ENCODE measurements at regions not wholly inside any gene's neighbourhood (a gene's known extent, or its start where the extent isn't known, plus 50 kb on each side); places are given as distances from the start of the nearest gene placed in this dataset.

GRCh38 chr4:71232846-71233245 lies 106.0 kb upstream of the SLC4A4 start:
- Histone ChIP-seq H3K27me3 (ENCODE audit: control insufficient read depth, insufficient read depth, low read length) (no peaks in the 10 kb centered on the region), H3K4me3 (ENCODE audit: low read depth, low read length) (no peak overlapping the region), H3K9me3 (ENCODE audit: control insufficient read depth in 2 of 2, low read length in 2 of 2) (no peaks in the 10 kb centered on the region), H3K4me1 (ENCODE audit: control insufficient read depth, insufficient read depth, low read length, poor library complexity, severe bottlenecking) (no peaks in the 10 kb centered on the region), H3K36me3 (ENCODE audit: control insufficient read depth, insufficient read depth, low read length) (no peaks in the 10 kb centered on the region), H3K27ac (ENCODE audit: insufficient read depth, low read length, poor library complexity, severe bottlenecking) (no peak overlapping the region)
- Mint-ChIP-seq H3K4me1 (peaks cover 0 to 3% (median 0%) of the 10 kb centered on the region in 4 donors), H3K4me3 (no peak overlapping the region), H3K27me3 (peaks cover 14% of the 10 kb centered on the region), H3K36me3 (no peaks in the 10 kb centered on the region), H3K9me3 (peaks cover 0 to 2% (median 0%) of the 10 kb centered on the region in 7 donors), H3K27ac (no peak overlapping the region)
- DNase-seq (no peak), ATAC-seq (ENCODE audit: low read depth in 2 of 2) (no peak)

- ATAC-seq (ENCODE audit: low read depth in 2 of 2): no peak
- Histone ChIP-seq H3K4me1 (ENCODE audit: control insufficient read depth, insufficient read depth, low read length, poor library complexity, severe bottlenecking) (no peaks in the 10 kb centered on the region), H3K36me3 (ENCODE audit: control insufficient read depth, insufficient read depth, low read length) (no peaks in the 10 kb centered on the region), H3K27ac (ENCODE audit: insufficient read depth, low read length, poor library complexity, severe bottlenecking) (no peak overlapping the region), H3K27me3 (ENCODE audit: control insufficient read depth, insufficient read depth, low read length) (no peaks in the 10 kb centered on the region), H3K9me3 (ENCODE audit: control insufficient read depth in 2 of 2, low read length in 2 of 2) (no peaks in the 10 kb centered on the region), H3K4me3 (ENCODE audit: low read depth, low read length) (no peak overlapping the region)
- peaks cover 0 to 2% (median 0%) of the 10 kb centered on the region in 7 donors for H3K9me3 Mint-ChIP-seq
- H3K4me3 Mint-ChIP-seq: no peak overlapping the region
- no peak overlapping the region for H3K27ac Mint-ChIP-seq
- peaks cover 14% of the 10 kb centered on the region for H3K27me3 Mint-ChIP-seq
- H3K4me1 Mint-ChIP-seq: peaks cover 0 to 3% (median 0%) of the 10 kb centered on the region in 4 donors
- DNase-seq: no peak
- H3K36me3 Mint-ChIP-seq: no peaks in the 10 kb centered on the region
Measured at GRCh38 chr4:71235311-71236201, 103.3 kb upstream of the SLC4A4 start.

- Mint-ChIP-seq H3K27ac (no peak overlapping the region), H3K4me3 (no peak overlapping the region)
- no peak for ATAC-seq (ENCODE audit: low read depth in 2 of 2)
Measured at GRCh38 chr4:71236226-71236625, 102.6 kb upstream of the SLC4A4 start.

DNA sequence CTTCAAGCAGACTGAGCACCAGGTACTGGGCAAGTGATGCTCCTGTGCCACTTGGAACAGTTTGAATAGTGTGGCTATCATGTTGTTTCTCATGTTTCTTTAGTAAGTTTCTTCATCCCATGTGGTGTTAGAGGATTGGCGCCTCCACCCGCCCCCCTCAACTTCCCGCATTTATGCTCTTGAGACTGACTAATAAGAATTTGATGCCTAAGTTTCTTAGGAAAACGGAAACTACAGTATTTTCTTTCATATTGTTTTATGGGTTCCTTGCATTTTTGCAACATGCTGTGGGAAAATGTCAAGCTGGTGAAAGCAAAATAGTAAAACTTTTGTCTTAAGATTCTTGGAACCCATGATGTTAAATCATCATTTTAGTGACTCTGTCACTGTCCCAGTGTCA lies 101.2 kb upstream of the SLC4A4 start:
- peaks cover 0 to 3% (median 0%) of the 10 kb centered on the region in 4 donors for H3K4me1 Mint-ChIP-seq
- Histone ChIP-seq H3K4me3 (ENCODE audit: low read depth, low read length) (no peak overlapping the region), H3K36me3 (ENCODE audit: control insufficient read depth, insufficient read depth, low read length) (no peaks in the 10 kb centered on the region), H3K27me3 (ENCODE audit: control insufficient read depth, insufficient read depth, low read length) (no peaks in the 10 kb centered on the region), H3K27ac (ENCODE audit: insufficient read depth, low read length, poor library complexity, severe bottlenecking) (no peak overlapping the region), H3K9me3 (ENCODE audit: control insufficient read depth in 2 of 2, low read length in 2 of 2) (no peaks in the 10 kb centered on the region), H3K4me1 (ENCODE audit: control insufficient read depth, insufficient read depth, low read length, poor library complexity, severe bottlenecking) (no peaks in the 10 kb centered on the region)
- no peak overlapping the region for H3K4me3 Mint-ChIP-seq
- peaks cover 8% of the 10 kb centered on the region for H3K27me3 Mint-ChIP-seq
- peaks cover 0 to 2% (median 0%) of the 10 kb centered on the region in 7 donors for H3K9me3 Mint-ChIP-seq
- DNase-seq (no peak), ATAC-seq (ENCODE audit: low read depth in 2 of 2) (no peak)
- H3K27ac Mint-ChIP-seq: no peak overlapping the region
- H3K36me3 Mint-ChIP-seq: no peaks in the 10 kb centered on the region

More at GRCh38 chr4:71236226-71236625, 102.6 kb upstream of the SLC4A4 start:
- Histone ChIP-seq H3K27ac (ENCODE audit: insufficient read depth, low read length, poor library complexity, severe bottlenecking) (no peak overlapping the region), H3K4me1 (ENCODE audit: control insufficient read depth, insufficient read depth, low read length, poor library complexity, severe bottlenecking) (no peaks in the 10 kb centered on the region), H3K36me3 (ENCODE audit: control insufficient read depth, insufficient read depth, low read length) (no peaks in the 10 kb centered on the region), H3K27me3 (ENCODE audit: control insufficient read depth, insufficient read depth, low read length) (no peaks in the 10 kb centered on the region), H3K4me3 (ENCODE audit: low read depth, low read length) (no peak overlapping the region), H3K9me3 (ENCODE audit: control insufficient read depth in 2 of 2, low read length in 2 of 2) (no peaks in the 10 kb centered on the region)
- no peak for DNase-seq
- Mint-ChIP-seq H3K27me3 (peaks cover 14% of the 10 kb centered on the region), H3K9me3 (peaks cover 0 to 2% (median 0%) of the 10 kb centered on the region in 7 donors), H3K36me3 (no peaks in the 10 kb centered on the region), H3K4me1 (peaks cover 0 to 3% (median 0%) of the 10 kb centered on the region in 4 donors)

DNA sequence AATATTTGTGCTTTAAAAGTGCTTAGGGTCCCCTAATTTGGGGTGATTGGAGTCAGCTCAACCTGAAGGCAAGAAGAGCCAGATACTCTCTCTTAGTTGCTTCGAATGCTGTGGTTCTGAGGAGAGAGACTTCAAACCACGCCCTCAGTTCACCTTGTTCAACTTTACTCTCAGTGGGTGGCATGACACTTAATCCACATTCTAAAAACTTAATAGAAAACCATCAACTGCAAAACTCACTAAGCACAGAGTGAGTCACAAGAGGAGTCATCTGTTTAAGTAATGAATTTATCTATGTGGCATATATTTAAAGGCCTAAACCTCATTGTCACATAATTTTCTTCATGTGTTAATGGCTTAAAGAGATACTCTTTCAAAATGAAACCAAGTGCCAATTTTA lies 99.5 kb upstream of the SLC4A4 start:
- ATAC-seq (ENCODE audit: low read depth in 2 of 2): no peak
- Mint-ChIP-seq H3K9me3 (peaks cover 0 to 2% (median 0%) of the 10 kb centered on the region in 7 donors), H3K27ac (no peak overlapping the region), H3K4me3 (no peak overlapping the region), H3K36me3 (no peaks in the 10 kb centered on the region), H3K4me1 (peaks cover 0 to 3% (median 0%) of the 10 kb centered on the region in 4 donors), H3K27me3 (peaks cover 6% of the 10 kb centered on the region)
- Histone ChIP-seq H3K4me3 (ENCODE audit: low read depth, low read length) (no peak overlapping the region), H3K36me3 (ENCODE audit: control insufficient read depth, insufficient read depth, low read length) (no peaks in the 10 kb centered on the region), H3K4me1 (ENCODE audit: control insufficient read depth, insufficient read depth, low read length, poor library complexity, severe bottlenecking) (no peaks in the 10 kb centered on the region), H3K27ac (ENCODE audit: insufficient read depth, low read length, poor library complexity, severe bottlenecking) (no peak overlapping the region), H3K27me3 (ENCODE audit: control insufficient read depth, insufficient read depth, low read length) (no peaks in the 10 kb centered on the region), H3K9me3 (ENCODE audit: control insufficient read depth in 2 of 2, low read length in 2 of 2) (no peaks in the 10 kb centered on the region)
- no peak for DNase-seq

DNA sequence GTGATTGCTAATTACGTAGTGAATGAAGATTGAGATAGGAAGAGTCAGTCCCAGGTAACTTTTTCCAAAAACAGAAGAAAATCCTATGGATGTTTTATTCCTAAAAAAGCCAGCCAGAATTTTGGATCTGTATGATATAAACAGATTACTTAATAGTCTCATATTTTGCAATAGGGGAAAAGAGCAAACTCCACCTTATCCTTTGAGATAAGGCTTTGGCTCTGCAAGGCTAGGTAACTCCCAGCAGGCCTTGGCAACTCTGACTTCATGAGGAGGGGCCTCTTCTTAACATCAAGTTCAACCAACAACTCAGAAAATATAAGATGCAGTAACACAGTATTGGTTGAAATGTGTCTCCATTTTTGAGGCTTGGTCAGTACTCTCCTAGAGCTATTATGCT lies 98.7 kb upstream of the SLC4A4 start:
- ATAC-seq (ENCODE audit: low read depth in 2 of 2) (no peak), DNase-seq (no peak)
- Histone ChIP-seq H3K27ac (ENCODE audit: insufficient read depth, low read length, poor library complexity, severe bottlenecking) (no peak overlapping the region), H3K36me3 (ENCODE audit: control insufficient read depth, insufficient read depth, low read length) (no peaks in the 10 kb centered on the region), H3K4me3 (ENCODE audit: low read depth, low read length) (no peak overlapping the region), H3K27me3 (ENCODE audit: control insufficient read depth, insufficient read depth, low read length) (peaks cover 3% of the 10 kb centered on the region), H3K4me1 (ENCODE audit: control insufficient read depth, insufficient read depth, low read length, poor library complexity, severe bottlenecking) (no peaks in the 10 kb centered on the region), H3K9me3 (ENCODE audit: control insufficient read depth in 2 of 2, low read length in 2 of 2) (no peaks in the 10 kb centered on the region)
- Mint-ChIP-seq H3K9me3 (peaks cover 0 to 2% (median 0%) of the 10 kb centered on the region in 7 donors), H3K27me3 (peaks cover 6% of the 10 kb centered on the region), H3K4me3 (no peak overlapping the region), H3K4me1 (peaks cover 0 to 3% (median 0%) of the 10 kb centered on the region in 4 donors), H3K36me3 (no peaks in the 10 kb centered on the region), H3K27ac (no peak overlapping the region)

GRCh38 chr4:71241501-71242288 lies 97.1 kb upstream of the SLC4A4 start:
- Histone ChIP-seq H3K4me3 (ENCODE audit: low read depth, low read length) (no peak overlapping the region), H3K36me3 (ENCODE audit: control insufficient read depth, insufficient read depth, low read length) (no peaks in the 10 kb centered on the region), H3K9me3 (ENCODE audit: control insufficient read depth in 2 of 2, low read length in 2 of 2) (no peaks in the 10 kb centered on the region), H3K27me3 (ENCODE audit: control insufficient read depth, insufficient read depth, low read length) (peaks cover 3% of the 10 kb centered on the region), H3K4me1 (ENCODE audit: control insufficient read depth, insufficient read depth, low read length, poor library complexity, severe bottlenecking) (no peaks in the 10 kb centered on the region), H3K27ac (ENCODE audit: insufficient read depth, low read length, poor library complexity, severe bottlenecking) (no peak overlapping the region)
- no peak for ATAC-seq (ENCODE audit: low read depth in 2 of 2)
- H3K36me3 Mint-ChIP-seq: no peaks in the 10 kb centered on the region
- H3K4me1 Mint-ChIP-seq: no peaks in the 10 kb centered on the region
- H3K27ac Mint-ChIP-seq: no peak overlapping the region
- H3K27me3 Mint-ChIP-seq: peaks cover 6% of the 10 kb centered on the region
- H3K4me3 Mint-ChIP-seq: no peak overlapping the region
- peaks cover 0 to 2% (median 0%) of the 10 kb centered on the region in 7 donors for H3K9me3 Mint-ChIP-seq
- DNase-seq: no peak
